ENCODE measurements at regions not wholly inside any gene's neighbourhood (a gene's known extent, or its start where the extent isn't known, plus 50 kb on each side); places are given as distances from the start of the nearest gene placed in this dataset.

DNA sequence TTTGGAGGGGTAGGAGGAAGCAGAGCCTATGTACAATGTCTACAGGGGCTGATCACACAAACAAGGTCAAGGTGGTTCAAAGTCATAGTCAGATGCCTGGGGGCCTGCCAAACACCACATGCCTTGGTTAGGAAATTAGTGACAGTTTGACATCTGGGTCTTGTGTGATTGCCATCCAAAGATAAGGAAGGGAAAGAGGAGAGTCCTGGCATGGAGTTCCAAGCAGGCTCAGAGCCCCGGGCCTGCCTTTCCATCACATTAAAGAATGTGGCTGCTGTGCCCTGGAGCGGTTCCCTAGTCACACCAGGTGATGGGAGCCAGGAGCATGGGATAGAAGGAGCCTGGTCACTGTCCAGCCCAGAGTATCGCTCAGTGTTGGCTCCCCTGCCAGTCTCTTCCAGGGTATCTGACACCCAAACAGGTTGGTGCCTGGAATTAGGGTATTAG lies 53.6 kb upstream of the BCL2L14 start:
- peak; percentile 49 to 60 for DNase-seq

- DNase-seq: no peak
Measured at GRCh38 chr12:12017798-12018197, 52.9 kb upstream of the BCL2L14 start.

DNA sequence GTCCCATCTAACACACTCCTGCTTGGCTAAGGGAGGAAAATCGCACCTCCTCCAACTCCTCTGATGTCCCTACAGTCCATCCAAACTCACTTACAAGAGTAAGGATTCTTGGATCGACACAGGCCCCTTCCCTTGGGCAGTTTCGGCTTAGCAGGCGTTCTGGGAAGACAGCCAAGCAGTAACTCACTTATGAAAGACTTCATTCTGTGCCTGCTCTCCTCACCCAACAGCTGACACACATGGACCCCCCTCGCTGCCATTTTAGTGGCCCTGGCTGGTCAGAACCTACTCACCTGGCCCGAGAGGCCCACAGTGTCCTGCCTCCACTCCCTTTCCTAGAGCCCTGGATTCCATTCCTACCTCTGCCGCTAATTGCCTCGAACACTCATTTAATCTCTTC lies 52.3 kb upstream of the BCL2L14 start:
- no peak for DNase-seq

DNA sequence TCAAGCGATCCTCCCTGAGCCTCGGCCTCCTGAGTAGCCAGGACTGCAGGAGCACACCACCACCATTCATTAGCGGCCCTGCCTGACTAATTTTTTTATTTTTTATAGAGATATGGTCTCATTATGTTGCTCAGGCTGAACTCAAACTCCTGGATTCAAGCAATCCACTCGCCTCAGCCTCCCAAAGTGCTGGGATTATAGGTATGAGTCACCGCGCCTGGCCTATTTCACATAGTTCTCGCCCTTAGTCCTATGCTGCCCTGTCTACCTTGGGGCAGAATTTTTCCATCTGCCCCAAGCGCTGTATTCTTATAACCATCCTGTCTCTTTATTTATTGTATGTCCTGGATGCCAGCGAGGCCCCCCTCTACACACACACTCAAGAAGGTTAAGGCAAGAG lies 50.9 kb upstream of the BCL2L14 start:
- no peak for DNase-seq

DNA sequence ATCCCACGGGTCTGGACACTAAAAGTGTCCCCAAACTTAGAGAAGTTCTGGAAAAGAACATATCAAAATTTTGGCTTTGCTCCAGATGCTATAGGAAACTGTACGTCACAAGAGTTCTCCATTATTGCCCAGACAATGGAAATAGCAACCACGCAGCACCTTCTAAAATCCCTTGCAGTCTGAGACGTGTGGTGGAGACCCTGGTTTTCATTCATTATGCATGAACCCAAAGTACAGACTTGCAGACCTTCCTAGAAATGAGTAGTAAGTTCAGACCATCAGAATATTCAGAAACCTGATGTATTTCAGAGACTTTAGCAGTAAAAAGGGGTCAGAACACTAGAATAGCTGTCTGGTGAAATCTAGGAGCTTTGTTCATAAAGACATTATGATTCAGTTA lies 50.0 kb upstream of the BCL2L14 start:
- DNase-seq: no peak

Measured in activated CD4-positive, alpha-beta T cell treated with anti-CD3 and anti-CD28 coated beads, Interleukin-2, amount 50 U/mL, for 48 hours (primary cell).